NB4 (cell line): ENCODE measurements at regions not wholly inside any gene's neighbourhood (a gene's known extent, or its start where the extent isn't known, plus 50 kb on each side); places are given as distances from the start of the nearest gene placed in this dataset.

ENCODE experiments used
- CTCF ChIP-seq: IDR thresholded peaks from one replicate; pipeline ENCODE4 v1.5.1; 2012; ENCODE audit warnings: low read depth, low read length
- POLR2A ChIP-seq: IDR thresholded peaks from 2 replicates; pipeline ENCODE4 v1.6.1; 2011; ENCODE audit warnings: mild to moderate bottlenecking; ENCODE audit not compliant: insufficient read length; ENCODE audit errors: extremely low read depth

- TF ChIP-seq POLR2A = no peak
- TF ChIP-seq CTCF = no peak
Observed at GRCh38 chr4:134888156-134888555, 686.6 kb upstream of the PABPC4L start.
